Keratinocyte (primary cell): ENCODE measurements at regions not wholly inside any gene's neighbourhood (a gene's known extent, or its start where the extent isn't known, plus 50 kb on each side); places are given as distances from the start of the nearest gene placed in this dataset.

ENCODE experiments used
- DNase-seq: peaks from one replicate; pipeline ENCODE4 v3.0.0-alpha.2; 2011; ENCODE audit warnings: low read depth, missing footprints, low spot score
- FAIRE-seq: peaks from 2 replicates; lab custom pipeline; 2011; peaks lifted over from hg19 to GRCh38; lab: Jason Lieb, UNC
- H2AFZ ChIP-seq: 2 replicates; pipeline ENCODE4 v1.6.0; 2012; ENCODE audit warnings: low read length, control low read depth, inconsistent platforms; ENCODE audit not compliant: control insufficient read depth
- H3K27ac ChIP-seq: 2 replicates; pipeline ENCODE4 v1.5.1; 2011; ENCODE audit warnings: low read length; ENCODE audit not compliant: control insufficient read depth, insufficient read depth
- H3K27me3 ChIP-seq: 3 replicates; pipeline ENCODE4 v1.6.0; 2011; ENCODE audit warnings: low read length; ENCODE audit not compliant: control insufficient read depth, insufficient read depth; ENCODE audit errors: extremely low read depth
- H3K36me3 ChIP-seq, 2 experiments: 2 replicates in 1 of 2; 3 replicates in 1 of 2; pipeline ENCODE4 v1.5.1; 2011; ENCODE audit warnings: low read length in 2 of 2, mild to moderate bottlenecking in 1 of 2; ENCODE audit not compliant: control insufficient read depth in 2 of 2, insufficient read depth in 2 of 2; ENCODE audit errors: extremely low read depth in 1 of 2
- H3K4me1 ChIP-seq: 3 replicates; pipeline ENCODE4 v1.5.1; 2011; ENCODE audit warnings: low read length; ENCODE audit not compliant: control insufficient read depth, insufficient read depth; ENCODE audit errors: extremely low read depth
- H3K4me2 ChIP-seq: 3 replicates; pipeline ENCODE4 v1.6.0; 2011; ENCODE audit warnings: low read depth, low read length; ENCODE audit not compliant: control insufficient read depth, insufficient read depth; ENCODE audit errors: extremely low read depth
- H3K4me3 ChIP-seq, 3 experiments: fragments of 200-600 bp in 1 of 3; sonication (generic) in 1 of 3; 2 replicates in 2 of 3; 3 replicates in 1 of 3; pipeline ENCODE4 v1.5.1; 2011 to 2016; ENCODE audit warnings: low read length in 3 of 3, mild to moderate bottlenecking in 3 of 3, control low read depth in 2 of 3, inconsistent platforms in 1 of 3, low read depth in 1 of 3, mixed read lengths in 1 of 3, mixed run types in 1 of 3, moderate library complexity in 1 of 3; ENCODE audit not compliant: control insufficient read depth in 2 of 3, insufficient read depth in 2 of 3; ENCODE audit errors: extremely low read depth in 1 of 3
- H3K79me2 ChIP-seq: 2 replicates; pipeline ENCODE4 v1.6.0; 2012; ENCODE audit warnings: low read length; ENCODE audit not compliant: control insufficient read depth, insufficient read depth
- H3K9ac ChIP-seq: 3 replicates; pipeline ENCODE4 v1.6.0; 2011; ENCODE audit warnings: low read length; ENCODE audit not compliant: control insufficient read depth, insufficient read depth; ENCODE audit errors: extremely low read depth
- H3K9me1 ChIP-seq: 3 replicates; pipeline ENCODE4 v1.6.0; 2011; ENCODE audit warnings: low read length; ENCODE audit not compliant: control insufficient read depth, insufficient read depth; ENCODE audit errors: extremely low read depth
- H3K9me3 ChIP-seq: 2 replicates; pipeline ENCODE4 v1.5.1; 2012; ENCODE audit warnings: low read depth, low read length; ENCODE audit not compliant: control insufficient read depth
- H4K20me1 ChIP-seq: 3 replicates; pipeline ENCODE4 v1.6.0; 2011; ENCODE audit warnings: low read length; ENCODE audit not compliant: control insufficient read depth, insufficient read depth; ENCODE audit errors: extremely low read depth
- CTCF ChIP-seq, 3 experiments: IDR thresholded peaks in 1 of 3; conservative IDR thresholded peaks in 1 of 3; optimal IDR thresholded peaks in 1 of 3; 2 replicates in 2 of 3; 3 replicates in 1 of 3; pipeline versions ENCODE3 to v1.5.1; 2011; ENCODE audit warnings: low read length in 3 of 3, mild to moderate bottlenecking in 3 of 3, moderate library complexity in 2 of 3, control low read depth in 1 of 3, inconsistent platforms in 1 of 3; ENCODE audit not compliant: insufficient read depth in 2 of 3; ENCODE audit errors: extremely low read depth in 1 of 3
- EZH2 ChIP-seq: IDR thresholded peaks from one replicate; pipeline ENCODE4 v1.6.1; 2012; ENCODE audit warnings: inconsistent platforms, mild to moderate bottlenecking, low read length, moderate library complexity
- dilution Hi-C: fragments of 300-500 bp; cut with MboI; formaldehyde crosslinking; loops from one replicate; pipeline ENCODE4 v1.7.0; 2020; ENCODE audit warnings: low sequenced_read_pairs; ENCODE audit not compliant: extremely low pct_ligation_motif_present

GRCh38 chr4:53763813-53764597 lies 172.7 kb upstream of the LNX1 start:
- Histone ChIP-seq H3K27me3 (no peaks in the 10 kb centered on the region), H3K9me3 (no peaks in the 10 kb centered on the region), H2AFZ (no peak overlapping the region), H3K4me3 (no peak overlapping the region), H4K20me1 (no peaks in the 10 kb centered on the region), H3K36me3 (no peaks in the 10 kb centered on the region), H3K79me2 (no peaks in the 10 kb centered on the region), H3K27ac (no peak overlapping the region), H3K9me1 (no peaks in the 10 kb centered on the region), H3K4me2 (no peak overlapping the region), H3K4me1 (no peaks in the 10 kb centered on the region), H3K9ac (no peak overlapping the region)
- no peak for FAIRE-seq
- DNase-seq = no peak
- no peak for TF ChIP-seq CTCF (optimal IDR thresholded peaks at IDR 0.05 in 1 of 3, IDR thresholded peaks at IDR 0.05 in 1 of 3, conservative IDR thresholded peaks at IDR 0.05 in 1 of 3; ENCODE audit: extremely low read depth in 1 of 3, insufficient read depth in 2 of 3, low read length in 3 of 3)
- TF ChIP-seq EZH2 = no peak
- dilution Hi-C loops = no loop called here

- TF ChIP-seq CTCF (optimal IDR thresholded peaks at IDR 0.05 in 1 of 3, IDR thresholded peaks at IDR 0.05 in 1 of 3, conservative IDR thresholded peaks at IDR 0.05 in 1 of 3; ENCODE audit: extremely low read depth in 1 of 3, insufficient read depth in 2 of 3, low read length in 3 of 3) (no peak), EZH2 (no peak)
- FAIRE-seq (no peak), DNase-seq (no peak)
- dilution Hi-C loops = no loop called here
- Histone ChIP-seq H3K36me3 (no peaks in the 10 kb centered on the region), H3K9me3 (no peaks in the 10 kb centered on the region), H3K9ac (no peak overlapping the region), H3K27me3 (peaks cover 6% of the 10 kb centered on the region), H3K79me2 (no peaks in the 10 kb centered on the region), H4K20me1 (no peaks in the 10 kb centered on the region), H3K4me1 (no peaks in the 10 kb centered on the region), H3K27ac (no peak overlapping the region), H3K9me1 (no peaks in the 10 kb centered on the region), H3K4me3 (no peak overlapping the region), H3K4me2 (no peak overlapping the region), H2AFZ (no peak overlapping the region)
Observed at GRCh38 chr4:53755656-53756055, 164.4 kb upstream of the LNX1 start.
